ENCODE measurements at regions not wholly inside any gene's neighbourhood (a gene's known extent, or its start where the extent isn't known, plus 50 kb on each side); places are given as distances from the start of the nearest gene placed in this dataset.

GRCh38 chr3:56885879-56886278, 84.1 kb upstream of the ARHGEF3 start:
- no peak overlapping the region for H4K91ac ChIP-seq (replicated peaks; ENCODE audit: insufficient read length, low read length)
- H3K23me2 ChIP-seq (ENCODE audit: low read depth, low read length), result no peaks in the 10 kb centered on the region
- 92% methylated on average over 2 of the region's 2 CpGs; no CpG with 5 or more reads in 1 of the 2 experiments for WGBS, 2 experiments (ENCODE audit: extremely low coverage in 1 of 2, insufficient coverage in 1 of 2, insufficient read length in 1 of 2, insufficient replicate concordance in 2 of 2, low coverage in 1 of 2, low lambda C conversion rate in 2 of 2, missing lambda C conversion rate in 1 of 2)
- no peak overlapping the region for H4K5ac ChIP-seq (ENCODE audit: insufficient read length, low read depth, low read length)
- H2BK15ac ChIP-seq (ENCODE audit: low read length), result no peak overlapping the region
- no peak overlapping the region for H2AFZ ChIP-seq (ENCODE audit: low read length)
- H3K79me1 ChIP-seq (ENCODE audit: low read depth, low read length), result no peaks in the 10 kb centered on the region
- no peak overlapping the region for H3K4me3 ChIP-seq (ENCODE audit: extremely low read depth in 1 of 4, insufficient read depth in 2 of 4, low read depth in 3 of 4, low read length in 4 of 4)
- ChIA-PET CTCF (ENCODE audit: partially characterized antibody) (no interaction called here), POLR2A (ENCODE audit: partially characterized antibody) (no interaction called here)
- H3K27me3 ChIP-seq (replicated peaks in 1 of 4; ENCODE audit: control insufficient read depth in 3 of 4, extremely low read depth in 1 of 4, insufficient read depth in 3 of 4, low read length in 3 of 4), result no peaks in the 10 kb centered on the region
- no peak overlapping the region for H3K56ac ChIP-seq (replicated peaks; ENCODE audit: insufficient read length, low read depth, low read length)
- H3K36me3 ChIP-seq (ENCODE audit: control insufficient read depth in 2 of 4, insufficient read depth in 4 of 4, low read length in 3 of 4), result no peaks in the 10 kb centered on the region
- TF ChIP-seq CREB1 (IDR thresholded peaks at IDR 0.05), result no peak
- no peak for TF ChIP-seq CBX5 (IDR thresholded peaks at IDR 0.05; ENCODE audit: low read depth, low read length)
- no peak for TF ChIP-seq TAF1 (IDR thresholded peaks at IDR 0.05; ENCODE audit: low read depth, low read length)
- TF ChIP-seq SIRT6 (IDR thresholded peaks at IDR 0.05; ENCODE audit: low read length), result no peak
- no peak for TF ChIP-seq RXRA (IDR thresholded peaks at IDR 0.05; ENCODE audit: insufficient read depth, low read depth, low read length)
- no peak for TF ChIP-seq GABPA (IDR thresholded peaks at IDR 0.05; ENCODE audit: borderline replicate concordance, insufficient read depth, low read length)
- H3K23ac ChIP-seq (ENCODE audit: insufficient read length), result no peak overlapping the region
- no peaks in the 10 kb centered on the region for H3K4me1 ChIP-seq (replicated peaks in 1 of 4; ENCODE audit: control insufficient read depth in 3 of 4, insufficient read depth in 4 of 4, low read length in 3 of 4)
- H3K14ac ChIP-seq (ENCODE audit: insufficient read length), result no peak overlapping the region
- H3K9me3 ChIP-seq (ENCODE audit: insufficient read depth in 2 of 2, low read depth in 1 of 2, low read length in 1 of 2), result no peaks in the 10 kb centered on the region
- no peaks in the 10 kb centered on the region for H4K20me1 ChIP-seq (replicated peaks in 1 of 2; ENCODE audit: control insufficient read depth in 1 of 2, insufficient read depth in 2 of 2, low read length in 2 of 2)
- H2AK5ac ChIP-seq (ENCODE audit: low read depth, low read length), result no peak overlapping the region
- no peaks in the 10 kb centered on the region for H3K79me2 ChIP-seq (ENCODE audit: control insufficient read depth in 1 of 2, insufficient read depth in 2 of 2, low read length in 2 of 2)
- H3K18ac ChIP-seq (ENCODE audit: extremely low read depth, low read length), result no peak overlapping the region
- no peak overlapping the region for H4K8ac ChIP-seq (ENCODE audit: extremely low read depth, insufficient read depth, low read length)
- H2BK12ac ChIP-seq (ENCODE audit: low read depth, low read length), result no peak overlapping the region
- DNase-seq (ENCODE audit: low read depth in 1 of 2, low spot score in 2 of 2) (no peak), FAIRE-seq (no peak)
- no peak overlapping the region for H3K9ac ChIP-seq (replicated peaks in 1 of 4; ENCODE audit: extremely low read depth in 1 of 4, low read depth in 3 of 4, low read length in 3 of 4)
- no peak overlapping the region for H3K4me2 ChIP-seq (ENCODE audit: insufficient read depth in 1 of 2, low read depth in 2 of 2, low read length in 2 of 2)
- H3K27ac ChIP-seq (ENCODE audit: low read depth, low read length), result no peak overlapping the region
- no peak overlapping the region for H2BK120ac ChIP-seq (replicated peaks; ENCODE audit: low read depth, low read length)
- H2BK5ac ChIP-seq (ENCODE audit: low read depth, low read length), result no peak overlapping the region
- no peak overlapping the region for H2BK20ac ChIP-seq (ENCODE audit: low read length)
- no peak overlapping the region for H3K4ac ChIP-seq (replicated peaks; ENCODE audit: insufficient read length, low read depth, low read length)
